Loucy (cell line): ENCODE measurements at regions not wholly inside any gene's neighbourhood (a gene's known extent, or its start where the extent isn't known, plus 50 kb on each side); places are given as distances from the start of the nearest gene placed in this dataset.

Experiments
- EZH2phosphoT487 ChIP-seq: fragments of 200-600 bp; IDR thresholded peaks from 2 replicates; pipeline ENCODE4 v1.6.1; 2018; ENCODE audit warnings: antibody characterized with exemption, mild to moderate bottlenecking, moderate library complexity, borderline replicate concordance
- TF ChIP-seq, protein P1 (sequence below): fragments of 200-600 bp; sonication (generic); conservative IDR thresholded peaks from 2 replicates; pipeline ENCODE4 v1.5.1; 2014; ENCODE audit warnings: mild to moderate bottlenecking, antibody characterized with exemption, low read length

- TF ChIP-seq, protein P1, sequence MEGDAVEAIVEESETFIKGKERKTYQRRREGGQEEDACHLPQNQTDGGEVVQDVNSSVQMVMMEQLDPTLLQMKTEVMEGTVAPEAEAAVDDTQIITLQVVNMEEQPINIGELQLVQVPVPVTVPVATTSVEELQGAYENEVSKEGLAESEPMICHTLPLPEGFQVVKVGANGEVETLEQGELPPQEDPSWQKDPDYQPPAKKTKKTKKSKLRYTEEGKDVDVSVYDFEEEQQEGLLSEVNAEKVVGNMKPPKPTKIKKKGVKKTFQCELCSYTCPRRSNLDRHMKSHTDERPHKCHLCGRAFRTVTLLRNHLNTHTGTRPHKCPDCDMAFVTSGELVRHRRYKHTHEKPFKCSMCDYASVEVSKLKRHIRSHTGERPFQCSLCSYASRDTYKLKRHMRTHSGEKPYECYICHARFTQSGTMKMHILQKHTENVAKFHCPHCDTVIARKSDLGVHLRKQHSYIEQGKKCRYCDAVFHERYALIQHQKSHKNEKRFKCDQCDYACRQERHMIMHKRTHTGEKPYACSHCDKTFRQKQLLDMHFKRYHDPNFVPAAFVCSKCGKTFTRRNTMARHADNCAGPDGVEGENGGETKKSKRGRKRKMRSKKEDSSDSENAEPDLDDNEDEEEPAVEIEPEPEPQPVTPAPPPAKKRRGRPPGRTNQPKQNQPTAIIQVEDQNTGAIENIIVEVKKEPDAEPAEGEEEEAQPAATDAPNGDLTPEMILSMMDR, result no peak
- no peak for TF ChIP-seq EZH2phosphoT487
Observed at GRCh38 chr15:87347806-87348515, 908.6 kb downstream of the NTRK3 start.
